CD4-positive, alpha-beta memory T cell (primary cell): ENCODE measurements at regions not wholly inside any gene's neighbourhood (a gene's known extent, or its start where the extent isn't known, plus 50 kb on each side); places are given as distances from the start of the nearest gene placed in this dataset.
A peak's percentile ranks its signal among the peaks of the same experiment; 100 is the strongest.

Experiments used
- CTCF ChIA-PET: fragments of 350-600 bp; sonication (Branson Sonifier 250); formaldehyde crosslinking; loops from one replicate; lab custom pipeline; 2021; ENCODE audit warnings: inconsistent platforms; ENCODE audit not compliant: partially characterized antibody; lab: Charles Lee
- POLR2A ChIA-PET: fragments of 350-600 bp; sonication (Branson Sonifier 250); formaldehyde crosslinking; loops from one replicate; lab custom pipeline; 2021; ENCODE audit not compliant: partially characterized antibody; lab: Charles Lee
- DNase-seq, 5 donors: peaks; one replicate each; pipeline versions ENCODE4 v3.0.0 to v3.0.0-alpha.2; 2020 to 2022; ENCODE audit warnings: mixed read lengths in 1 of 5
- H3K27ac ChIP-seq: one replicate; pipeline ENCODE4 v1.7.0; 2013; ENCODE audit warnings: low read depth, low read length
- H3K27me3 ChIP-seq: 2 replicates; pipeline ENCODE4 v1.7.0; 2013; ENCODE audit warnings: mild to moderate bottlenecking, low read length, moderate library complexity; ENCODE audit not compliant: insufficient read depth
- H3K36me3 ChIP-seq: 2 replicates; pipeline ENCODE4 v1.7.0; 2013; ENCODE audit warnings: mild to moderate bottlenecking, low read length, moderate library complexity; ENCODE audit not compliant: insufficient read depth
- H3K4me1 ChIP-seq: 2 replicates; pipeline ENCODE4 v1.7.0; 2013; ENCODE audit warnings: mild to moderate bottlenecking, low read length, moderate library complexity; ENCODE audit not compliant: insufficient read depth
- H3K4me3 ChIP-seq, 2 donors: one replicate each; pipeline ENCODE4 v1.7.0; 2013; ENCODE audit warnings: low read length in 2 of 2, mild to moderate bottlenecking in 1 of 2
- H3K9me3 ChIP-seq, 2 donors: one replicate each; pipeline ENCODE4 v1.7.0; 2013; ENCODE audit warnings: low read length in 2 of 2, control low read depth in 1 of 2; ENCODE audit not compliant: control insufficient read depth in 1 of 2
- H3K27ac Mint-ChIP-seq, 7 donors: one replicate each; pipeline ENCODE4 v1.8.0; 2020 to 2021; ENCODE audit warnings: mixed read lengths in 7 of 7, mild to moderate bottlenecking in 6 of 7, inconsistent platforms in 3 of 7, moderate library complexity in 3 of 7
- H3K27me3 Mint-ChIP-seq, 2 donors: one replicate each; pipeline ENCODE4 v1.8.0; 2020 to 2021; ENCODE audit warnings: mixed read lengths in 2 of 2
- H3K36me3 Mint-ChIP-seq, 2 donors: one replicate each; pipeline ENCODE4 v1.8.0; 2020 to 2021; ENCODE audit warnings: mixed read lengths in 2 of 2, inconsistent platforms in 1 of 2, mild to moderate bottlenecking in 1 of 2
- H3K4me1 Mint-ChIP-seq, 4 donors: one replicate each; pipeline ENCODE4 v1.8.0; 2020 to 2021; ENCODE audit warnings: mixed read lengths in 4 of 4, mild to moderate bottlenecking in 1 of 4
- H3K4me3 Mint-ChIP-seq, 8 donors: one replicate each; pipeline ENCODE4 v1.8.0; 2020 to 2021; ENCODE audit warnings: mixed read lengths in 8 of 8, mild to moderate bottlenecking in 7 of 8, moderate library complexity in 6 of 8, inconsistent platforms in 3 of 8
- H3K9me3 Mint-ChIP-seq, 8 donors: one replicate each; pipeline ENCODE4 v1.8.0; 2020 to 2021; ENCODE audit warnings: mixed read lengths in 8 of 8, mild to moderate bottlenecking in 5 of 8, inconsistent platforms in 3 of 8, moderate library complexity in 1 of 8
- intact Hi-C: fragments of 100-400 bp; cut with micrococcal nuclease; formaldehyde crosslinking; loops from one replicate; pipeline ENCODE4 v1.15.1; 2023

- H3K9me3 Mint-ChIP-seq = peaks cover 0 to 13% (median 4%) of the 10 kb centered on the region in 8 donors
- H3K36me3 Mint-ChIP-seq = no peaks in the 10 kb centered on the region
- Histone ChIP-seq H3K4me3 (no peak overlapping the region), H3K36me3 (no peaks in the 10 kb centered on the region), H3K27ac (no peak overlapping the region), H3K27me3 (no peaks in the 10 kb centered on the region), H3K4me1 (no peaks in the 10 kb centered on the region), H3K9me3 (no peaks in the 10 kb centered on the region)
- POLR2A ChIA-PET = no interaction called here
- intact Hi-C loops = no loop called here
- CTCF ChIA-PET = no interaction called here
- H3K27me3 Mint-ChIP-seq = peaks cover 1 to 7% of the 10 kb centered on the region in 2 donors
- DNase-seq = no peak
- H3K27ac Mint-ChIP-seq = no peak overlapping the region
- no peaks in the 10 kb centered on the region for H3K4me1 Mint-ChIP-seq
- no peak overlapping the region for H3K4me3 Mint-ChIP-seq
Measured at GRCh38 chr16:86373276-86373901, 136.9 kb upstream of the FOXF1 start.

DNA sequence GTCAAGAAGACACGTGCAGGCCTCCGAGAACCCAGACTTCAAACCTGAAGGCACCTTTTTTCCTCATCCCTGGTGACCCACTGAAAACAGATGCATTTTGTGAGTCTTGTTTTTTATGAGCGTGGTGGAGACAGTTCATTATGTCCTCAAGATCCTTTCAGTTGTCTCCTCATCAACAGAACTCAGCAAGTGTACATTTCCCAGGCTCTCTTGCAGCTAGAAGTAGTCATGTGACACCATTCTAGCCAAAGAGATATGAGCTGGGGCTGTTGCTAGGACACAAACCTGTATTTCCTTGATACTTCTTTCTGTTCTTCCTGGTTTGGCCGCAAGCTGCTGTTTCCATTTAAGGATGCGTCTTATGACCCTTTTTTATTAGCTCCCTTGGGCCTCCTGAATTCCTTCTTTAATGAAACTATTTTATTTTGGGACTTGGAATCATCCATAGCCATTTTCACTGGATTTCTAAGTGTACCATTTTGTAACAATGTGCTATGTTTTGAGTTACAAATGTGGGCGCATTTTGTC, 135.7 kb upstream of the FOXF1 start:
- Histone ChIP-seq H3K36me3 (no peaks in the 10 kb centered on the region), H3K4me3 (no peak overlapping the region), H3K4me1 (no peaks in the 10 kb centered on the region), H3K27ac (no peak overlapping the region), H3K27me3 (no peaks in the 10 kb centered on the region), H3K9me3 (no peaks in the 10 kb centered on the region)
- POLR2A ChIA-PET = no interaction called here
- peaks cover 0 to 13% (median 4%) of the 10 kb centered on the region in 8 donors for H3K9me3 Mint-ChIP-seq
- no peaks in the 10 kb centered on the region for H3K4me1 Mint-ChIP-seq
- CTCF ChIA-PET = no interaction called here
- H3K27me3 Mint-ChIP-seq = peaks cover 0 to 7% of the 10 kb centered on the region in 2 donors
- no peak overlapping the region for H3K4me3 Mint-ChIP-seq
- DNase-seq = no peak
- intact Hi-C loops = no loop called here
- no peak overlapping the region for H3K27ac Mint-ChIP-seq
- no peaks in the 10 kb centered on the region for H3K36me3 Mint-ChIP-seq

DNA sequence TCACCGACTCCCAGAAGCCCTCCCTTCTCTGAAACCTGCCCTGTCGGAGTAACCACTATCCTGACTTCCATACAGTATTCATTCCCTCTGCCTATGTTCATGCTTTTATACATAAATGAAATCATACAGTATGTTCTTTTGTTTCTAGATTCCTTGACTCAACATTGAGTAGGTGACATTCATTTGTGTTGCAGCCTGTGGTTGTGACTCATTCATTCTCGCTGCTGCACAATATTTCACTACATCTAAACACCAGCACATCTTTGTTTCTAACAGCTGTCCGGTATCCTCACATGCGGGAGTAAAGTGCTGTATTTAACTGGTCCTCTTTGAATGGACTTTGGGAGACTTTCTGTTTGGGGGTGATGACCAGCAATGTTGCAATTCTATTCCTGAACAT, 135.0 kb upstream of the FOXF1 start:
- CTCF ChIA-PET = no interaction called here
- H3K27ac ChIP-seq = no peak overlapping the region
- H3K36me3 Mint-ChIP-seq = no peaks in the 10 kb centered on the region
- H3K27me3 Mint-ChIP-seq = peaks cover 0 to 7% of the 10 kb centered on the region in 2 donors
- no peak overlapping the region for H3K27ac Mint-ChIP-seq
- H3K4me3 Mint-ChIP-seq = no peak overlapping the region
- H3K9me3 Mint-ChIP-seq = peaks cover 0 to 12% (median 4%) of the 10 kb centered on the region in 8 donors
- no peaks in the 10 kb centered on the region for H3K4me1 Mint-ChIP-seq
- no peak overlapping the region for H3K4me3 ChIP-seq
- DNase-seq = no peak
- H3K36me3 ChIP-seq = no peaks in the 10 kb centered on the region
- H3K27me3 ChIP-seq = no peaks in the 10 kb centered on the region
- POLR2A ChIA-PET = no interaction called here
- H3K4me1 ChIP-seq = no peaks in the 10 kb centered on the region
- intact Hi-C loops = no loop called here
- H3K9me3 ChIP-seq = no peaks in the 10 kb centered on the region

DNA sequence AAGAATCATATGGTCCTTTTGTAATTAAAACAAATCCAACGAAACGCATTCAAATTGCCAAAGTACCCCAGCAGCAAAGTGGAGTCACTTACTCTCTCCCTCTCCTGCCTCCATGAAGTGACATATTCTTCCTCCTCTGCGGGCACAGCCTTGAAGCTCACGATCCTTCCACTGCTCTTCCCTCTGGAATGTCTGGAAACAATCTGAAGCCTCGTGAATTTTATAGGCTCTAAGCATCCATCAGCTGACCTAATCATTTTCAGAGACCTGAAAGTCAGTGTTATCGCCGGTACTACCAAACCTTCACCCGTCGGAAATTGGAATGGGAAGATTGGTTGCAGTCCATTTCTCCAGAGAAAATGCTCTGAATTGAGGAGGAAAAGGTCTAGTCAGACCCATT, 134.5 kb upstream of the FOXF1 start:
- no peak overlapping the region for H3K4me3 ChIP-seq
- ChIA-PET POLR2A (interaction anchor here (0.6 kb wide), 1 partner anchor 982 kb away, joined by 3 read pairs; no protein-coding TSS in a partner anchor), CTCF (no interaction called here)
- H3K4me1 ChIP-seq = no peaks in the 10 kb centered on the region
- no peaks in the 10 kb centered on the region for H3K27me3 ChIP-seq
- Mint-ChIP-seq H3K27ac (no peak overlapping the region), H3K9me3 (peaks cover 0 to 12% (median 4%) of the 10 kb centered on the region in 8 donors), H3K4me1 (no peaks in the 10 kb centered on the region), H3K27me3 (peaks cover 0 to 7% of the 10 kb centered on the region in 2 donors), H3K4me3 (no peak overlapping the region), H3K36me3 (no peaks in the 10 kb centered on the region)
- H3K36me3 ChIP-seq = no peaks in the 10 kb centered on the region
- no peak for DNase-seq
- no peak overlapping the region for H3K27ac ChIP-seq
- no peaks in the 10 kb centered on the region for H3K9me3 ChIP-seq
- intact Hi-C loops = no loop called here

DNA sequence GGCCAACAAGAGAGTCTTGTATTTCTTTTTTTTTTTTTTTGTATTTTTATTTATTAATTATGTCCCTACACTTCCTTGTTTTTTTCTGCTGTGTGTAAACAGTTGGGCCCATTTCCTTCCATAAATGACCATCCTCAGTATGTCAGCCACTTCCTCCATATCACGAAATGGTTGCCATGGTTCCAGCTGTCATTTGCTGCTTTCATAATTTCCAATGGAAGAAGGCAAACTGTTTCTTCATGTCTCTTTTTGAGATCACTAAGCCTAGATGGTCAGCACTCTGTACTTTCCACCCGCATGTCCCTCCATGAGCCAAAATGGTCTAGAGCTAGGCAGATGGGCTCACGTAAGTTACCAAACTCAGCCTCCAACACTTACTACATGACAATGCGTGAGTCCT, 133.5 kb upstream of the FOXF1 start:
- peak overlapping the region in 1 of 8 donors; percentile 5 for H3K4me3 Mint-ChIP-seq
- no peaks in the 10 kb centered on the region for H3K27me3 ChIP-seq
- H3K4me1 Mint-ChIP-seq = no peaks in the 10 kb centered on the region
- DNase-seq = no peak
- intact Hi-C loops = no loop called here
- CTCF ChIA-PET = no interaction called here
- no peak overlapping the region for H3K27ac ChIP-seq
- no peak overlapping the region for H3K4me3 ChIP-seq
- peaks cover 2 to 5% of the 10 kb centered on the region in 2 donors for H3K27me3 Mint-ChIP-seq
- POLR2A ChIA-PET = no interaction called here
- peaks cover 0 to 12% (median 4%) of the 10 kb centered on the region in 8 donors for H3K9me3 Mint-ChIP-seq
- no peaks in the 10 kb centered on the region for H3K36me3 Mint-ChIP-seq
- H3K36me3 ChIP-seq = no peaks in the 10 kb centered on the region
- no peaks in the 10 kb centered on the region for H3K4me1 ChIP-seq
- H3K9me3 ChIP-seq = no peaks in the 10 kb centered on the region
- no peak overlapping the region for H3K27ac Mint-ChIP-seq

- H3K27ac Mint-ChIP-seq = no peak overlapping the region
- no peaks in the 10 kb centered on the region for H3K36me3 Mint-ChIP-seq
- intact Hi-C loops = no loop called here
- H3K9me3 Mint-ChIP-seq = peaks cover 0 to 12% (median 4%) of the 10 kb centered on the region in 8 donors
- peaks cover 1 to 3% of the 10 kb centered on the region in 2 donors for H3K27me3 Mint-ChIP-seq
- Histone ChIP-seq H3K27me3 (no peaks in the 10 kb centered on the region), H3K9me3 (no peaks in the 10 kb centered on the region), H3K4me1 (no peaks in the 10 kb centered on the region), H3K36me3 (no peaks in the 10 kb centered on the region), H3K4me3 (no peak overlapping the region), H3K27ac (no peak overlapping the region)
- H3K4me1 Mint-ChIP-seq = no peaks in the 10 kb centered on the region
- no peak for DNase-seq
- ChIA-PET POLR2A (no interaction called here), CTCF (no interaction called here)
- H3K4me3 Mint-ChIP-seq = no peak overlapping the region
Measured at GRCh38 chr16:86377251-86378022, 132.9 kb upstream of the FOXF1 start.

DNA sequence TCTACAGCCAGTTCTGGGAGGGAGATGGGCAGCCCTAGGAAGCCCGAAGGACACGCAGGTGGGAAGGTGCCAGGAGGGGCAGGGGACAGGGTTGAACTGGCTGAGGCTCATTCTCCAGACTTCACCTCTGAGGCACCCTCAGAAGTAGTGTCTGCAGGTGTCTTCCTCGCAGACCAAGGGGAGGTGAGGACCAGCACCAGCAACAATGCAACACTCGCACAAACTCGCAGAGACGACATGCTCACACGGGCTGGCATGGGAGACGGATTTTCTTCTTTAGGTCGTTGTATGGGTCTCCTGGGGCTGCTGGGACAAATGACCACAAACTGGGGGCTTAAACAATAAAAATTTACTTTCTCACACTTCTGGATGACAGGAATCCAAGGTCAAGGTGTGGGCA, 132.2 kb upstream of the FOXF1 start:
- peaks cover 3% of the 10 kb centered on the region in 2 donors for H3K27me3 Mint-ChIP-seq
- ChIA-PET CTCF (no interaction called here), POLR2A (no interaction called here)
- peaks cover 0 to 12% (median 4%) of the 10 kb centered on the region in 8 donors for H3K9me3 Mint-ChIP-seq
- no peak overlapping the region for H3K4me3 Mint-ChIP-seq
- Histone ChIP-seq H3K27me3 (no peaks in the 10 kb centered on the region), H3K9me3 (no peaks in the 10 kb centered on the region), H3K4me3 (no peak overlapping the region), H3K36me3 (no peaks in the 10 kb centered on the region), H3K4me1 (no peaks in the 10 kb centered on the region), H3K27ac (no peak overlapping the region)
- no peaks in the 10 kb centered on the region for H3K4me1 Mint-ChIP-seq
- intact Hi-C loops = no loop called here
- no peak overlapping the region for H3K27ac Mint-ChIP-seq
- DNase-seq = no peak
- no peaks in the 10 kb centered on the region for H3K36me3 Mint-ChIP-seq
